ENCODE measurements at regions not wholly inside any gene's neighbourhood (a gene's known extent, or its start where the extent isn't known, plus 50 kb on each side); places are given as distances from the start of the nearest gene placed in this dataset.
"Not testable (repeated sequence)": the region's sequence is repeated elsewhere in the genome, so short reads cannot be mapped to it uniquely, and the experiment has no call there.

DNA sequence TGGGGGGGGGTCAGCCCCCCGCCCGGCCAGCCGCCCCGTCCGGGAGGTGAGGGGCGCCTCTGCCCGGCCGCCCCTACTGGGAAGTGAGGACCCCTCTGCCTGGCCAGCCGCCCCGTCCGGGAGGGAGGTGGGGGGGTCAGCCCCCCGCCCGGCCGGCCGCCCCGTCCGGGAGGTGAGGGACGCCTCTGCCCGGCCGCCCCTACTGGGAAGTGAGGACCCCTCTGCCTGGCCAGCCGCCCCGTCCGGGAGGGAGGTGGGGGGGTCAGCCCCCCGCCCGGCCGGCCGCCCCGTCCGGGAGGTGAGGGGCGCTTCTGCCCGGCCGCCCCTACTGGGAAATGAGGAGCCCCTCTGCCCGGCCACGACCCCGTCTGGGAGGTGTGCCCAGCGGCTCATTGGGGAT is 210.7 kb upstream of the RPL34 start:
- not testable (repeated sequence) for H3K14ac ChIP-seq (ENCODE audit: low read length); H3K9me3 ChIP-seq (ENCODE audit: insufficient read depth, low read depth, low read length); H3K4me3 ChIP-seq (ENCODE audit: low read depth, low read length); H2AK5ac ChIP-seq (ENCODE audit: low read length); H3K27me3 ChIP-seq (ENCODE audit: insufficient read depth, low read length); H3K79me2 ChIP-seq (ENCODE audit: control insufficient read depth, insufficient read depth, low read length, poor library complexity); H4K12ac ChIP-seq (ENCODE audit: low read depth, low read length); H3K27ac ChIP-seq (ENCODE audit: low read depth, low read length); H3K9ac ChIP-seq (ENCODE audit: low read length); H4K91ac ChIP-seq (ENCODE audit: low read depth, low read length); H3K23ac ChIP-seq (ENCODE audit: low read length); H3K4ac ChIP-seq (ENCODE audit: low read depth, low read length); H3K36me3 ChIP-seq (ENCODE audit: control insufficient read depth in 1 of 2, insufficient read depth in 2 of 2, low read length in 2 of 2); H2BK120ac ChIP-seq (ENCODE audit: insufficient read depth, low read length, poor library complexity); H2BK5ac ChIP-seq (ENCODE audit: low read depth, low read length, poor library complexity); H3K18ac ChIP-seq (ENCODE audit: low read length); H2BK12ac ChIP-seq (ENCODE audit: low read length); H2AFZ ChIP-seq (ENCODE audit: insufficient read depth, low read length, poor library complexity); H3K79me1 ChIP-seq (ENCODE audit: low read length); H3K4me1 ChIP-seq (ENCODE audit: control insufficient read depth in 1 of 2, insufficient read depth in 2 of 2, low read length in 2 of 2); H3K4me2 ChIP-seq (ENCODE audit: low read length); DNase-seq; H4K8ac ChIP-seq (ENCODE audit: low read depth, low read length)
- WGBS (ENCODE audit: extremely low coverage, insufficient coverage, insufficient read length) = no CpG with 5 or more reads among the region's 36 CpGs

DNA sequence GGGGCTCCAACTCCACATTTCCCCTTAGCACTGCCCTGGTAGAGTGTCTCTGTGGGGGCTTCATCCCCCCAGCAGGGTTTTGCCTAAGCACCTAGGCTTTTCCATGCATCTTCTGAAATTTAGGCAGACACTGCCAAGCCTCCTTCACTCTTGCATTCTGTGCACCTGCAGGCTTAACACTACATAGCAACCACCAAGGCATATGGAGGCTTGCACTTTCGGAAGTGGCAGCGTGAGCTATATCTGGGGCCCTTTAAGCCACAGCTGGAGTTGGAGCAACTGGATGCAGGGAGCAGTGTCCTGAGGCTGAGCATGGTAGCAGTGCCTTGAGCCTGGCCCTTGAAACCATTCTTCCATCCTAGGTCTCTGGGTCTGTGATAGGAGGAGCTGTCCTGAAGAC is 214.8 kb upstream of the RPL34 start:
- H2BK12ac ChIP-seq (ENCODE audit: low read length) = no peak overlapping the region
- H3K27ac ChIP-seq (ENCODE audit: low read depth, low read length) = no peak overlapping the region
- no CpG with 5 or more reads among the region's 2 CpGs for WGBS (ENCODE audit: extremely low coverage, insufficient coverage, insufficient read length)
- no peak overlapping the region for H2BK5ac ChIP-seq (ENCODE audit: low read depth, low read length, poor library complexity)
- H4K91ac ChIP-seq (ENCODE audit: low read depth, low read length) = no peak overlapping the region
- no peak overlapping the region for H3K18ac ChIP-seq (ENCODE audit: low read length)
- no peaks in the 10 kb centered on the region for H3K36me3 ChIP-seq (ENCODE audit: control insufficient read depth in 1 of 2, insufficient read depth in 2 of 2, low read length in 2 of 2)
- no peak overlapping the region for H3K14ac ChIP-seq (ENCODE audit: low read length)
- H4K12ac ChIP-seq (ENCODE audit: low read depth, low read length) = no peak overlapping the region
- no peaks in the 10 kb centered on the region for H3K79me2 ChIP-seq (ENCODE audit: control insufficient read depth, insufficient read depth, low read length, poor library complexity)
- no peak overlapping the region for H2AK5ac ChIP-seq (ENCODE audit: low read length)
- H3K9ac ChIP-seq (ENCODE audit: low read length) = no peak overlapping the region
- no peaks in the 10 kb centered on the region for H3K4me1 ChIP-seq (ENCODE audit: control insufficient read depth in 1 of 2, insufficient read depth in 2 of 2, low read length in 2 of 2)
- H3K79me1 ChIP-seq (ENCODE audit: low read length) = no peaks in the 10 kb centered on the region
- H3K4me2 ChIP-seq (ENCODE audit: low read length) = no peak overlapping the region
- H2AFZ ChIP-seq (ENCODE audit: insufficient read depth, low read length, poor library complexity) = no peak overlapping the region
- H2BK120ac ChIP-seq (ENCODE audit: insufficient read depth, low read length, poor library complexity) = no peak overlapping the region
- H3K4me3 ChIP-seq (ENCODE audit: low read depth, low read length) = no peak overlapping the region
- no peaks in the 10 kb centered on the region for H3K27me3 ChIP-seq (ENCODE audit: insufficient read depth, low read length)
- DNase-seq = no peak
- peaks cover 1% of the 10 kb centered on the region for H3K9me3 ChIP-seq (ENCODE audit: insufficient read depth, low read depth, low read length)
- no peak overlapping the region for H3K23ac ChIP-seq (ENCODE audit: low read length)
- H4K8ac ChIP-seq (ENCODE audit: low read depth, low read length) = no peak overlapping the region
- no peak overlapping the region for H3K4ac ChIP-seq (ENCODE audit: low read depth, low read length)

DNA sequence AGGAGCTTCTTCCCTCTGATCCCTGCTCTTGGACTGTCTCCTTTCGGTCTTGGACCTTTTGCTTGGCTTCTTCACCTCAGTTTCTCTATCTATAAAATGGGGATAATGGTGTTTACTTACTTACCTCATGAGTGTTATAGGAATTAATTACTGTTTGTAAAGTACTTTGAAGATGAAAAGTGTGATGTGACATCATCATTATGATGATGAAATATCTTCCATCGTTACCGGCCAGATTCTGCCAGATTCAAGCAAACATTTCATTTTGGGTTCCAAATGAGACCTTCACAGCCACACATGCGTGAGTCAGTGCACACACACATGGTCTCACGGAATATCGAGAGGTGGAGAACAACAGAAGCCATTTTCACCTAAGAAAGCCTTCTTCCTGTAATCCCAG is 220.1 kb upstream of the RPL34 start:
- no peak overlapping the region for H4K12ac ChIP-seq (ENCODE audit: low read depth, low read length)
- no peak overlapping the region for H3K4me3 ChIP-seq (ENCODE audit: low read depth, low read length)
- no peaks in the 10 kb centered on the region for H3K9me3 ChIP-seq (ENCODE audit: insufficient read depth, low read depth, low read length)
- H3K27ac ChIP-seq (ENCODE audit: low read depth, low read length) = no peak overlapping the region
- no peak overlapping the region for H2AK5ac ChIP-seq (ENCODE audit: low read length)
- H3K4me1 ChIP-seq (ENCODE audit: control insufficient read depth in 1 of 2, insufficient read depth in 2 of 2, low read length in 2 of 2) = peaks cover 4 to 5% of the 10 kb centered on the region in 2 experiments
- no peak overlapping the region for H3K14ac ChIP-seq (ENCODE audit: low read length)
- H4K91ac ChIP-seq (ENCODE audit: low read depth, low read length) = no peak overlapping the region
- no peak overlapping the region for H3K4ac ChIP-seq (ENCODE audit: low read depth, low read length)
- no peak overlapping the region for H3K18ac ChIP-seq (ENCODE audit: low read length)
- H2BK5ac ChIP-seq (ENCODE audit: low read depth, low read length, poor library complexity) = no peak overlapping the region
- WGBS (ENCODE audit: extremely low coverage, insufficient coverage, insufficient read length) = no CpG with 5 or more reads among the region's 6 CpGs
- DNase-seq = no peak
- H2BK12ac ChIP-seq (ENCODE audit: low read length) = no peak overlapping the region
- H2AFZ ChIP-seq (ENCODE audit: insufficient read depth, low read length, poor library complexity) = no peak overlapping the region
- H3K9ac ChIP-seq (ENCODE audit: low read length) = no peak overlapping the region
- no peaks in the 10 kb centered on the region for H3K36me3 ChIP-seq (ENCODE audit: control insufficient read depth in 1 of 2, insufficient read depth in 2 of 2, low read length in 2 of 2)
- no peak overlapping the region for H3K4me2 ChIP-seq (ENCODE audit: low read length)
- no peaks in the 10 kb centered on the region for H3K27me3 ChIP-seq (ENCODE audit: insufficient read depth, low read length)
- no peak overlapping the region for H3K23ac ChIP-seq (ENCODE audit: low read length)
- H3K79me2 ChIP-seq (ENCODE audit: control insufficient read depth, insufficient read depth, low read length, poor library complexity) = no peaks in the 10 kb centered on the region
- H4K8ac ChIP-seq (ENCODE audit: low read depth, low read length) = no peak overlapping the region
- no peak overlapping the region for H2BK120ac ChIP-seq (ENCODE audit: insufficient read depth, low read length, poor library complexity)
- H3K79me1 ChIP-seq (ENCODE audit: low read length) = no peaks in the 10 kb centered on the region

DNA sequence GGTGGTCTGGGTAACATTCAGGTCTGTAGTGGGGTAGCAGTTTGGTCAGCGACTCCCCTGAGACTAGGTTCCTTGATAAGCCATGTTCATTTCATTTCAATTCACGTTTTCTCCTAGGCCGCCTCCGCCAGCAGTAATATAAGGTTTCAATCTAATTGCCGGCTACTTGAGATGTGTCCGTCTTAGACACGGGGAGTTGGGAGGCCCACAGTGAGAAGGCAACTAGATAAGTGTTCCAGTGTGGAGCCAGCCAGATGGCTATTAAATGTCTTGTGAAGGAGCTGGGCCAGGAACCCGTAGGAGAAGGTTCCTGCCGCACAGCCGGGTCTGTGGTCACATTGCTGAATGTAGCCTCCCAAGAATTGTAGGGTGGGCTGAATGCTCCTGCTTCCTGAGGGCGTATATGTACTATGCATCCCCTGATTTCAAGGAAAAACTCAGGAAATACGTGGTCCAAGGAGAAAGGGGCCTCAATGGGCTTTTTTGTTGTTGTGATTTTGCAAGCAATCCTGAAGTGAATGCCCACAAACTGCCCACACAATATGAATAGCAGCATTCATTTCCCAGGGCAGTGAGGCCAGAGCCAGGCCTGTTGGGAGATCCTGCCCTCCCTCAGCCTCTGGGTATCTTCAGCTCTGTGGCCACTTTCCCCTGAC is 220.6 kb upstream of the RPL34 start:
- Histone ChIP-seq H3K27ac (ENCODE audit: low read depth, low read length) (no peak overlapping the region), H3K4me3 (ENCODE audit: low read depth, low read length) (no peak overlapping the region), H2BK5ac (ENCODE audit: low read depth, low read length, poor library complexity) (no peak overlapping the region), H3K36me3 (ENCODE audit: control insufficient read depth in 1 of 2, insufficient read depth in 2 of 2, low read length in 2 of 2) (no peaks in the 10 kb centered on the region), H2AK5ac (ENCODE audit: low read length) (no peak overlapping the region), H3K14ac (ENCODE audit: low read length) (no peak overlapping the region), H4K12ac (ENCODE audit: low read depth, low read length) (no peak overlapping the region), H3K9ac (ENCODE audit: low read length) (no peak overlapping the region), H3K18ac (ENCODE audit: low read length) (no peak overlapping the region), H2AFZ (ENCODE audit: insufficient read depth, low read length, poor library complexity) (no peak overlapping the region), H4K91ac (ENCODE audit: low read depth, low read length) (no peak overlapping the region), H2BK12ac (ENCODE audit: low read length) (no peak overlapping the region), H3K79me1 (ENCODE audit: low read length) (no peaks in the 10 kb centered on the region), H3K9me3 (ENCODE audit: insufficient read depth, low read depth, low read length) (no peaks in the 10 kb centered on the region), H3K27me3 (ENCODE audit: insufficient read depth, low read length) (no peaks in the 10 kb centered on the region), H4K8ac (ENCODE audit: low read depth, low read length) (no peak overlapping the region), H3K23ac (ENCODE audit: low read length) (no peak overlapping the region), H3K79me2 (ENCODE audit: control insufficient read depth, insufficient read depth, low read length, poor library complexity) (no peaks in the 10 kb centered on the region), H3K4me1 (ENCODE audit: control insufficient read depth in 1 of 2, insufficient read depth in 2 of 2, low read length in 2 of 2) (peaks cover 4 to 5% of the 10 kb centered on the region in 2 experiments), H3K4ac (ENCODE audit: low read depth, low read length) (no peak overlapping the region), H3K4me2 (ENCODE audit: low read length) (no peak overlapping the region), H2BK120ac (ENCODE audit: insufficient read depth, low read length, poor library complexity) (no peak overlapping the region)
- WGBS (ENCODE audit: extremely low coverage, insufficient coverage, insufficient read length) = no CpG with 5 or more reads among the region's 12 CpGs
- DNase-seq = no peak

Measured in trophoblast cell (in vitro differentiated cells and primary cell).